ENCODE measurements at regions not wholly inside any gene's neighbourhood (a gene's known extent, or its start where the extent isn't known, plus 50 kb on each side); places are given as distances from the start of the nearest gene placed in this dataset.

GRCh38 chr7:155360495-155361345 lies 63.0 kb downstream of the INSIG1 start:
- no peak for ATAC-seq
- Histone ChIP-seq H3K9me3 (no peaks in the 10 kb centered on the region), H3K27me3 (peaks cover 98% of the 10 kb centered on the region), H3K36me3 (no peaks in the 10 kb centered on the region), H3K27ac (no peak overlapping the region), H3K4me1 (no peaks in the 10 kb centered on the region), H3K4me3 (no peak overlapping the region)
- TF ChIP-seq, protein P1, sequence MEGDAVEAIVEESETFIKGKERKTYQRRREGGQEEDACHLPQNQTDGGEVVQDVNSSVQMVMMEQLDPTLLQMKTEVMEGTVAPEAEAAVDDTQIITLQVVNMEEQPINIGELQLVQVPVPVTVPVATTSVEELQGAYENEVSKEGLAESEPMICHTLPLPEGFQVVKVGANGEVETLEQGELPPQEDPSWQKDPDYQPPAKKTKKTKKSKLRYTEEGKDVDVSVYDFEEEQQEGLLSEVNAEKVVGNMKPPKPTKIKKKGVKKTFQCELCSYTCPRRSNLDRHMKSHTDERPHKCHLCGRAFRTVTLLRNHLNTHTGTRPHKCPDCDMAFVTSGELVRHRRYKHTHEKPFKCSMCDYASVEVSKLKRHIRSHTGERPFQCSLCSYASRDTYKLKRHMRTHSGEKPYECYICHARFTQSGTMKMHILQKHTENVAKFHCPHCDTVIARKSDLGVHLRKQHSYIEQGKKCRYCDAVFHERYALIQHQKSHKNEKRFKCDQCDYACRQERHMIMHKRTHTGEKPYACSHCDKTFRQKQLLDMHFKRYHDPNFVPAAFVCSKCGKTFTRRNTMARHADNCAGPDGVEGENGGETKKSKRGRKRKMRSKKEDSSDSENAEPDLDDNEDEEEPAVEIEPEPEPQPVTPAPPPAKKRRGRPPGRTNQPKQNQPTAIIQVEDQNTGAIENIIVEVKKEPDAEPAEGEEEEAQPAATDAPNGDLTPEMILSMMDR (IDR thresholded peaks at IDR 0.05) = no peak
- TF ChIP-seq POLR2A (IDR thresholded peaks at IDR 0.05) (no peak), POLR2AphosphoS5 (IDR thresholded peaks at IDR 0.05) (no peak), EP300 (IDR thresholded peaks at IDR 0.05) (no peak)
- 53 to 59% methylated on average over 7 to 12 of the region's 20 CpGs for WGBS, 2 donors (ENCODE audit: low coverage in 1 of 2)

- no peak overlapping the region for H3K4me3 ChIP-seq
- ATAC-seq = no peak
- H3K27me3 ChIP-seq = peaks cover 94% of the 10 kb centered on the region
- TF ChIP-seq EP300 (IDR thresholded peaks at IDR 0.05) = no peak
- TF ChIP-seq, protein P1 (IDR thresholded peaks at IDR 0.05) = no peak
- TF ChIP-seq POLR2A (IDR thresholded peaks at IDR 0.05) = no peak
- no peak for TF ChIP-seq POLR2AphosphoS5 (IDR thresholded peaks at IDR 0.05)
- no peaks in the 10 kb centered on the region for H3K36me3 ChIP-seq
- no peaks in the 10 kb centered on the region for H3K4me1 ChIP-seq
- H3K27ac ChIP-seq = no peak overlapping the region
- WGBS, 2 donors (ENCODE audit: low coverage in 1 of 2) = 44% methylated on average over 2 of the region's 12 CpGs; no CpG with 5 or more reads in 1 of the 2 donors
- H3K9me3 ChIP-seq = no peaks in the 10 kb centered on the region
Observed at GRCh38 chr7:155361346-155361680, 63.6 kb downstream of the INSIG1 start.

DNA sequence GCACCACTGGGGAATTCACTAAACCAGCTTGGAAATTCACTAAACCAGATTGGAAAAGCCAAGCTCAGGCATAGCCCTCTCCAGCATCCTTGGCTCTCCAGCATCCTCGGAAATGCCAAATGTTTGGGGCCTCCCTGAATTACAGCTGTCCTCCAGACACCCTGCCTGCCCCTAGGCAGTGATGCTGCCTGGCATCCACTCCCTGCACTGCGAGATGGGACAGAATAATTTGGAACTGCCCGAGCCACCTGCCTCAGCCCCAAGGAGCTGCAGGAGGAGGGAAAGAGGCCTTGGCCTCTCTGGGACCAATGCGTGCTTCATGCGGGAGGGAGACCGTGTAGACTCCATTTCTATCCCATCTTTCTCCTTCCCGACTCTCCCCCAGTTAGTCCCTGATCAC lies 64.3 kb downstream of the INSIG1 start:
- no peaks in the 10 kb centered on the region for H3K4me1 ChIP-seq
- H3K27me3 ChIP-seq = peaks cover 88% of the 10 kb centered on the region
- no peaks in the 10 kb centered on the region for H3K9me3 ChIP-seq
- H3K36me3 ChIP-seq = no peaks in the 10 kb centered on the region
- TF ChIP-seq POLR2A (IDR thresholded peaks at IDR 0.05) = no peak
- TF ChIP-seq EP300 (IDR thresholded peaks at IDR 0.05) = no peak
- TF ChIP-seq POLR2AphosphoS5 (IDR thresholded peaks at IDR 0.05) = no peak
- TF ChIP-seq, protein P1 (IDR thresholded peaks at IDR 0.05) = no peak
- WGBS, 2 donors (ENCODE audit: low coverage in 1 of 2) = 79 to 83% methylated on average over 3 of the region's 7 CpGs
- H3K4me3 ChIP-seq = no peak overlapping the region
- H3K27ac ChIP-seq = no peak overlapping the region
- ATAC-seq = no peak

GRCh38 chr7:155362380-155363145 lies 64.9 kb downstream of the INSIG1 start:
- peaks cover 82% of the 10 kb centered on the region for H3K27me3 ChIP-seq
- H3K36me3 ChIP-seq = no peaks in the 10 kb centered on the region
- H3K4me3 ChIP-seq = no peak overlapping the region
- ATAC-seq = no peak
- no peaks in the 10 kb centered on the region for H3K4me1 ChIP-seq
- no peak overlapping the region for H3K27ac ChIP-seq
- TF ChIP-seq EP300 (IDR thresholded peaks at IDR 0.05) (no peak), POLR2AphosphoS5 (IDR thresholded peaks at IDR 0.05) (no peak), POLR2A (IDR thresholded peaks at IDR 0.05) (no peak)
- TF ChIP-seq, protein P1 (IDR thresholded peaks at IDR 0.05) = no peak
- no peaks in the 10 kb centered on the region for H3K9me3 ChIP-seq
- 67% methylated on average over 1 of the region's 11 CpGs; no CpG with 5 or more reads in 1 of the 2 donors for WGBS, 2 donors (ENCODE audit: low coverage in 1 of 2)

Measured in gastroesophageal sphincter (tissue), 4 donors.